Loucy (cell line): ENCODE measurements at regions not wholly inside any gene's neighbourhood (a gene's known extent, or its start where the extent isn't known, plus 50 kb on each side); places are given as distances from the start of the nearest gene placed in this dataset.

Experiments used
- H2AFZ ChIP-seq: fragments of 200-600 bp; sonication (generic); 2 replicates; pipeline ENCODE4 v1.6.0; 2016; ENCODE audit warnings: antibody characterized with exemption, mild to moderate bottlenecking, low read length, moderate library complexity
- H3F3A ChIP-seq: fragments of 200-600 bp; 2 replicates; pipeline ENCODE4 v1.6.0; 2016; ENCODE audit warnings: antibody characterized with exemption, low read depth, mild to moderate bottlenecking
- H3K27me3 ChIP-seq: fragments of 200-600 bp; sonication (generic); 2 replicates; pipeline ENCODE4 v1.6.1; 2014; ENCODE audit warnings: low read length, mild to moderate bottlenecking; ENCODE audit not compliant: insufficient read depth, poor library complexity, severe bottlenecking
- H3K36me3 ChIP-seq: fragments of 200-600 bp; sonication (generic); 2 replicates; pipeline ENCODE4 v1.6.1; 2016; ENCODE audit warnings: low read length; ENCODE audit not compliant: insufficient read depth
- H3K4me1 ChIP-seq: fragments of 200-600 bp; sonication (generic); 2 replicates; pipeline ENCODE4 v1.5.1; 2014; ENCODE audit warnings: low read length, mild to moderate bottlenecking; ENCODE audit not compliant: insufficient read depth, poor library complexity, severe bottlenecking
- H3K4me2 ChIP-seq: fragments of 200-600 bp; sonication (generic); 2 replicates; pipeline ENCODE4 v1.6.0; 2014; ENCODE audit warnings: antibody characterized with exemption, low read length, low read depth, mild to moderate bottlenecking; ENCODE audit not compliant: poor library complexity, severe bottlenecking
- H3K4me3 ChIP-seq: fragments of 200-600 bp; sonication (generic); 2 replicates; pipeline ENCODE4 v1.5.1; 2014; ENCODE audit warnings: low read length, mild to moderate bottlenecking, mixed read lengths; ENCODE audit not compliant: poor library complexity, severe bottlenecking
- H3K79me2 ChIP-seq: fragments of 200-600 bp; sonication (generic); 2 replicates; pipeline ENCODE4 v1.6.1; 2014; ENCODE audit warnings: low read length; ENCODE audit not compliant: insufficient read depth
- H3K9ac ChIP-seq: fragments of 200-600 bp; sonication (generic); 2 replicates; pipeline ENCODE4 v1.6.0; 2014; ENCODE audit warnings: mild to moderate bottlenecking, low read depth, low read length, moderate library complexity; ENCODE audit not compliant: poor library complexity, severe bottlenecking
- H3K9me2 ChIP-seq: fragments of 200-600 bp; sonication (generic); replicated peaks from 2 replicates; pipeline ENCODE4 v1.6.1; 2016; ENCODE audit warnings: low read depth, low read length, mixed read lengths
- H3K9me3 ChIP-seq: fragments of 200-600 bp; sonication (generic); 2 replicates; pipeline ENCODE4 v1.6.1; 2014; ENCODE audit warnings: mild to moderate bottlenecking, antibody characterized with exemption, low read length, low read depth; ENCODE audit not compliant: insufficient read depth
- H4K20me1 ChIP-seq: fragments of 200-600 bp; sonication (generic); 2 replicates; pipeline ENCODE4 v1.6.0; 2014; ENCODE audit warnings: antibody characterized with exemption, low read length, mild to moderate bottlenecking; ENCODE audit not compliant: insufficient read depth, poor library complexity, severe bottlenecking
- EZH2phosphoT487 ChIP-seq: fragments of 200-600 bp; IDR thresholded peaks from 2 replicates; pipeline ENCODE4 v1.6.1; 2018; ENCODE audit warnings: antibody characterized with exemption, mild to moderate bottlenecking, moderate library complexity, borderline replicate concordance
- TF ChIP-seq, protein P1 (sequence below): fragments of 200-600 bp; sonication (generic); conservative IDR thresholded peaks from 2 replicates; pipeline ENCODE4 v1.5.1; 2014; ENCODE audit warnings: mild to moderate bottlenecking, antibody characterized with exemption, low read length

DNA sequence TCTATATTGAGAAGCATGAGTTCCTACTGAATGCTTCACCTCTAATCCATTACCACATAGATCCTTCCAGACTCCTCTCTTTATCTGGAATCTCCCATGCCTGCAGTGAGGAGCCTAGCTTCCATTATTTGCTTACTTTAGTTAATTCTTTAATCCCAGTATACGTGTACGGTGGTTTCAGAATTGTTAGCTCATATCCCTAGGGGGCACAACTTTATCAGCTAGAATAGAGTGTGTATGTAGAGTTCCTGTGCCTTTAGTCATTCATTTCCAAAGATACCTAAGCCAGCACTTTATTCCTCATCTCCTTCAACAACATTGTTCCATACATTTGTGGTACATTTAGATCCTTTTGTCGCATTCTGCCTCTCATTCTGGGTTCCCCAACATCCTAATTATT, 226.0 kb downstream of the TJP1 start:
- no peak overlapping the region for H3K4me2 ChIP-seq
- H3K27me3 ChIP-seq: no peaks in the 10 kb centered on the region

DNA sequence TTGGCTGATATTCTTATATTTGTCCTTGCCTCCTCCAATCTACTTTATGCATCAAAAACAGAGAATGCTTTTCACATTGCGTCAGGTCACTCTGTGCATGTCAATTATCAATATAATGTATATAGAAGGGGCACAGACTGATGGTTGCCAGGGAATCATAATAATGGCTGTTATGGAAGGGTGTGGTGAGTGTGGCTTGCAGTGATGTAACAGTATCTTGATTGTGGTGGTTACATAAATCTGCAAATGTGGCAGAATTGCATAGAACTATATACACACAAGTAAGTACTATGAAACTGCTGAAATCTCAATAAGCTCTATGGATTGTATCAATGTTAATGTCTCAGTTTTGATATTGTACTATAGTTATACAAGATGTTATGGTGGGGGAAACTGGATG, 228.6 kb downstream of the TJP1 start:
- Histone ChIP-seq H3K79me2 (no peaks in the 10 kb centered on the region), H4K20me1 (no peaks in the 10 kb centered on the region), H3F3A (no peaks in the 10 kb centered on the region), H3K9ac (no peak overlapping the region), H3K4me2 (no peak overlapping the region), H3K36me3 (no peaks in the 10 kb centered on the region), H3K4me1 (no peaks in the 10 kb centered on the region), H3K27me3 (no peaks in the 10 kb centered on the region), H3K9me3 (no peaks in the 10 kb centered on the region), H3K4me3 (no peak overlapping the region), H2AFZ (no peak overlapping the region), H3K9me2 (no peaks in the 10 kb centered on the region)
- no peak for TF ChIP-seq EZH2phosphoT487
- TF ChIP-seq, protein P1, sequence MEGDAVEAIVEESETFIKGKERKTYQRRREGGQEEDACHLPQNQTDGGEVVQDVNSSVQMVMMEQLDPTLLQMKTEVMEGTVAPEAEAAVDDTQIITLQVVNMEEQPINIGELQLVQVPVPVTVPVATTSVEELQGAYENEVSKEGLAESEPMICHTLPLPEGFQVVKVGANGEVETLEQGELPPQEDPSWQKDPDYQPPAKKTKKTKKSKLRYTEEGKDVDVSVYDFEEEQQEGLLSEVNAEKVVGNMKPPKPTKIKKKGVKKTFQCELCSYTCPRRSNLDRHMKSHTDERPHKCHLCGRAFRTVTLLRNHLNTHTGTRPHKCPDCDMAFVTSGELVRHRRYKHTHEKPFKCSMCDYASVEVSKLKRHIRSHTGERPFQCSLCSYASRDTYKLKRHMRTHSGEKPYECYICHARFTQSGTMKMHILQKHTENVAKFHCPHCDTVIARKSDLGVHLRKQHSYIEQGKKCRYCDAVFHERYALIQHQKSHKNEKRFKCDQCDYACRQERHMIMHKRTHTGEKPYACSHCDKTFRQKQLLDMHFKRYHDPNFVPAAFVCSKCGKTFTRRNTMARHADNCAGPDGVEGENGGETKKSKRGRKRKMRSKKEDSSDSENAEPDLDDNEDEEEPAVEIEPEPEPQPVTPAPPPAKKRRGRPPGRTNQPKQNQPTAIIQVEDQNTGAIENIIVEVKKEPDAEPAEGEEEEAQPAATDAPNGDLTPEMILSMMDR: no peak

More for the DNA sequence above, 226.0 kb downstream of the TJP1 start:
- no peaks in the 10 kb centered on the region for H3F3A ChIP-seq
- H3K9me3 ChIP-seq: no peaks in the 10 kb centered on the region
- no peak overlapping the region for H3K4me3 ChIP-seq
- no peaks in the 10 kb centered on the region for H3K79me2 ChIP-seq
- H3K36me3 ChIP-seq: no peaks in the 10 kb centered on the region
- no peaks in the 10 kb centered on the region for H3K9me2 ChIP-seq
- no peaks in the 10 kb centered on the region for H4K20me1 ChIP-seq
- no peak overlapping the region for H3K9ac ChIP-seq
- H2AFZ ChIP-seq: no peak overlapping the region
- no peaks in the 10 kb centered on the region for H3K4me1 ChIP-seq
- TF ChIP-seq, protein P1: peak; percentile 51
- TF ChIP-seq EZH2phosphoT487: no peak

GRCh38 chr15:29593111-29593510, 229.2 kb downstream of the TJP1 start:
- Histone ChIP-seq H3K9ac (no peak overlapping the region), H2AFZ (no peak overlapping the region), H3K4me1 (no peaks in the 10 kb centered on the region), H3K9me3 (no peaks in the 10 kb centered on the region), H3K79me2 (no peaks in the 10 kb centered on the region), H3K9me2 (no peaks in the 10 kb centered on the region), H3K4me2 (no peak overlapping the region), H3F3A (no peaks in the 10 kb centered on the region), H4K20me1 (no peaks in the 10 kb centered on the region), H3K36me3 (no peaks in the 10 kb centered on the region), H3K4me3 (no peak overlapping the region), H3K27me3 (no peaks in the 10 kb centered on the region)
- TF ChIP-seq, protein P1: no peak
- no peak for TF ChIP-seq EZH2phosphoT487
